DMS 273 treated with DMSO at 0.1 percent for 48 hours (cell line): ENCODE measurements at regions not wholly inside any gene's neighbourhood (a gene's known extent, or its start where the extent isn't known, plus 50 kb on each side); places are given as distances from the start of the nearest gene placed in this dataset.
"Not testable (repeated sequence)": the region's sequence is repeated elsewhere in the genome, so short reads cannot be mapped to it uniquely, and the experiment has no call there.

Source experiments
- DNase-seq: peaks from one replicate; lab custom pipeline; 2025; lab: John Stamatoyannopoulos, UW

DNA sequence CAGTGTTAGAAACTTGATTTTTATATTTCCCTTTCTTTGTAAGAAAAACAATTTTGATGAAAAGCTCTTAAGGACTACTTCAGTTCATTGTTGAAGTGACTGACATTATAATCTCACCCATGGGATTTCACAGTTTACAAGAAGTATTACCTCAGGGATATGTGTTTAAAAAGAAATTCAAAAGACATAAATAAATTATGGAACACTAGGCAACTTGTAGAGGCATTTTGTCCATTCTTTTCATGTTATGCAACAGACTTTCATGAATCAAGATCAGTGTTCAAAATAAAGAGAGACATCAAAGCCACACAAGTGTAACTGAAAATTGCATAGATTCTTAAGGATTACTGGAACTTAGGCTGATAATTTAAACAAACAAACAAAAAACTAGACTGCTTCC lies 196.8 kb upstream of the AGTR1 start:
- no peak for DNase-seq

DNA sequence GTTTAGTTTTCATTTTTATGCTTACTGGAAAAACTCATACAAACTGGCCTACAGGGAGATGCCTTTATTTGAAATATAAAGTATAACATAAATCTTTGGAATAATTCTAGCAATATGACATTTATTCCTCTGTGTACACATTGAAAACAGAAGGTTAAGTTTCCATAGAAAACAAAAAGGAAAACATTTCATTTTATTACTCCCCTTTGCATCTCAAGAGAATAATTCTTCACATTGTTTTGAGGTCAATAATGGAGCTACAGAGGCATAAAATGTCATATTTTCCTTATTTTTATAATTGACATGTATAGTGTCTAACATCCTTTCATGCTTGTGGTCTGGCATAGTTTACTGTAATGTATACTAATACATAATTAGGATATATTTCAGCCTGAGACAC lies 187.6 kb upstream of the AGTR1 start:
- DNase-seq: no peak

- no peak for DNase-seq
These were observed 187.1 kb upstream of the AGTR1 start for GRCh38 chr3:148510561-148510960.

GRCh38 chr3:148512648-148513047 lies 185.1 kb upstream of the AGTR1 start:
- no peak for DNase-seq

DNA sequence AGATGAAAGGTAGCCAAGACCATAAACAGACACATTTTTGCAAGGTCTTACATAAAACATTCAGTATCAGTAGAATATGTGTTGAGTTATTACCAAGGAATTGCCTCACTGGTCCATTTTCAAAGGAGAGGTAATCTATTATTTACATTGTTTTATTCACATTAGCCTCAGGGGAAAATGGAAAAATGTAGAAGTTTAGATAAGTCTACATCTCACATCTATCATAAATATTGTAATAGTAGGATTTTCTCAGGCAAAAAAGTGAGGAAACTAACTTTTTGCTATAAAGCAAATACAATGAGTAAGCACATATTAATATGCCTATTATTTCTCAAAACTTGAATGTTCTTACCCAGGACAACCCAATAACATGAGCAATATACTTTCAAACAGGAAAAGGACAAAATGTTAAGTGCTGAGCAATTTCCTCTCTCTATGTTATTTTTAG lies 184.6 kb upstream of the AGTR1 start:
- DNase-seq: no peak

DNA sequence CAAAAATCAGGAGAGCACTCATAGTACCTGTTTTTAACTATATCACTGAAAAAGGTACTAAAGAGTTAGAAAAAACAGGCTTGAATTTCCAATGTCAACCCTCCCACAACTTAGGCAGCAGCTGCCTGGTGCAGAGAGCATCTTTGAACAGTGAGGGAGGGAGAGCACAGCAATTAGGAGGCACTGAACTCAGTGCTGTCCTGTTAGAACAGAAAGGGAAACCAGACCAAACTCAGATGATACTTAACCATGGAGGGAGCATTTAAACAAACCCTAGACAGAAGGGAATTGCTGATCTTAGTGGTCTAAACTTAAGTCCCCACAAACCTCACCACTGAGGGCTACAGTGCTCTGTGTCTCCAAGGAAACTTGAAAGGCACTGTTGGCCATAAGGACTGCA lies 179.2 kb upstream of the AGTR1 start:
- DNase-seq: no peak

DNA sequence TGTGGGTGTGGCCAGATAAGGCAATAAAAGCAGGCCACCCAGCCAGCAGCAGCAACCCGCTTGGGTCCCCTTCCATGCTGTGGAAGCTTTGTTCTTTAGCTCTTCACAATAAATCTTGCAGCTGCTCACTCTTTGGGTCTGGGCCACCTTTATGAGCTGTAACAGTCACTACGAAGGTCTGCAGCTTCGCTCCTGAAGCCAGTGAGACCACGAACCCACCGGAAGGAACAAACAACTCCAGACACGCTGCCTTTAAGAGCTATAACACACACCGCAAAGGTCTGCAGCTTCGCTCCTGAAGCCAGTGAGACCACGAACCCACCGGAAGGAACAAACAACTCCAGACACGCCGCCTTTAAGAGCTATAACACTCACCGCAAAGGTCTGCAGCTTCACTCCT lies 172.1 kb upstream of the AGTR1 start:
- DNase-seq: not testable (repeated sequence)

DNA sequence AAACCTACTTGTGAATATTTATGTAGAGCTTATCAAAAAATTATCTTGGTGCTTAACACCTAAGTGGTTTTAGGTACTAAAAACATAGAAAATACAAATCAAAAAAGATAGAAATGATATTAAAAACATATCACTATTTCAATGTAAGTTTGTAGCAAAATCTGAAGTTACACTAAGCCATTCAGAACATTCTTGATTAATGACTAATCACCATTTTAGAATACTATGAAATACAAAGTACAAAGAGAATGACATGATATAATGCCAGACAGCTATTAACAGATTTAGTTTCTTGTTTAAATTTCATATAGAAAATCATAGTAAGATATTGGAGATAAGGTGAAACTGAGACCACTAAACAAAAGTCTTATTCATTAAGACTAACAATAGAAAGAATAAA lies 169.7 kb upstream of the AGTR1 start:
- DNase-seq: no peak

GRCh38 chr3:148531836-148532235 lies 165.9 kb upstream of the AGTR1 start:
- no peak for DNase-seq

DNA sequence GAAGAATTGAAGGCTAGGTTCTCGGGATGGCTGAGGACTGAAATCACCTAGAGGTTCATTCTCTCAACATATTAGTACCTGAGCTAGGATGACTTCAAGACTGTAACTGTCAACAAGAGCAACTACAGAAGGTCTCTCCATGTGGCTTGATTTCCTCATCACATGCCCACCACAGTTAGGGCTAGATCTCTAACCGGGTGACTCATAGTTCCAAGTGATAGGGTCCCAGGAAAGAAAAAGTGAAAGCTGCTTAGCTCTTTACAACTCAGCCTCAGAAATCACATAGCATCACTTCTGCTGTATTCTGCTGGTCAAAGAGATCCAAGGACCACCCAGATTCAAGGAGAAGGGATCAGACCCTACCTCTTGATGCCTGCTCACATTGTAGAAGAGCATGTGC lies 165.4 kb upstream of the AGTR1 start:
- DNase-seq: no peak

- no peak for DNase-seq
These were observed 164.9 kb upstream of the AGTR1 start for GRCh38 chr3:148532774-148533173.

DNA sequence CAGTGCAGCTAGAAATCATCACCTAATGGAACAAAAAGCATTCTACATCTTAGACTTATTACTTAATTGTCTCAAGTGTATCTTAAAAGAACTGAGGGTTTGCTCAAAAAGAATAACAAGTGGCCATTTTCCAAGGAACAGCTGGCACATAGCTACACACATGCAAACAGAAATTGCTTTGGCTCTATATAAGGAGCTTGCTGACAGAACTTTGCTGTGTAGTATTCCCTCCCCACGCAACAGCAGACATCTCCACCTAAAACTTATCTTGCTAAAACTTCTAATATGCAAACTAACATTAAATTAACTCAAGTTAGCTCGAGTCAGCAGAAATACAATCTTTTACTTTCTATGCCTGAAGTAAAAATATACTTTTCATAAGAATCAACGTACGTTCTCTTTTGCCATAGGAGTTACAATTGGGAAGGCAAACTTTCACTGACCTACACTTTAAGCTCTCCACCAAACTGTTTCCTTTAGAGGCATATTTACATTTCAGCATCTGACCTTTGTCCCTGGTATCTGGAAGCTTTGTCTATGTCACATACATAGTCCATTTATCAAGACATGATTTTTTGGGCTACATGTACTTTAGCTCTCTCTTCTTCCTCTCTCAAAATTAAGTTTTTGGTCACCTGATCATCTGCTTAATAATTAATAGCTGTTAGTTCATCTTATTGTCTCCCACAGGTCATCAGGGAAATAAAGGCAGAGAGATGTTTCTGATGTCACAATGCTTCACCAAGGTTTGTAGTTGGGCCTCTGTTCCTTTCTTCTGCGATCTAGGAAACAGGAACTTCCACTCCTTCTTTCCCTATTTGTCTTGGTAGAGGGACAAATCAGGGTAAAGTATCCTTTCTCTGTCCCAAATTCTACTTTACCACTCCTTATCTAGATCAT lies 163.4 kb upstream of the AGTR1 start:
- no peak for DNase-seq

GRCh38 chr3:148535001-148535400 lies 162.7 kb upstream of the AGTR1 start:
- DNase-seq: no peak

DNA sequence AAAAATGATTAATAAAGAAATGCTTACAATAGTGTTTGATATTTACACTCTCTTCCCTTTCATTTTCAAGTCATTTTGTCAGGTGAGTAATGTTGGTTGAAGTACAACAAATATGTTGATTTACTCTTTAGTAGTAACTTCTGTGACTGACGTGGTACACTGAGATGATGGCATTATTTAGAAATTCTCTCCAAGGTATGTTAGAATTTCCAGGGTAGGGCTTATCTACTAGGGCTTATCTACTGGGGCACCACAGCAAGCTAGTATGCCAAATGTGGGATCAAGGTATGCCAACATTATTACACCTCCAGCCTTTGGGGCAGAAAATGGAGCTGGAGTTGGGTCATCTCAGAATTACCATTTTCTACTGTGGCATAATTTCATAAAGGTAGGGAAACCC lies 157.4 kb upstream of the AGTR1 start:
- no peak for DNase-seq

DNA sequence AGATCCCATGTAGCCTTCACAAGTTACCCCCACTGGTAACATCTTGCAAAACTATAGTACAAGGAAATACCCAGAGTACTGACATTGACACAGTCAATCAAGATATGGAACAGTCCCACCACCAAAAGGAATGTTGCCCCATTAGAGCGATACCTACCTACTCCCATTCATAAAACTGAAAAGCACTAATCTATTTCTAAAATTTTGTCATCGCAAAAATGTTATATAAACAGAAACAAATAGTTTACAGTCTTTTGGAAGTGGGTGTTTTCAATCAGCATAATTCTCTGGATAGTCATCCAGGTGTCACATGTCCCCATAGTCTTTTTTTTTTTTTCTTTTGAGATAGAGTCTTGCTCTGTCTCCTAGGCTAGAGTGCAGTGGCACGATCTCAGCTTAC lies 156.9 kb upstream of the AGTR1 start:
- DNase-seq: no peak

- no peak for DNase-seq
These were observed 150.7 kb upstream of the AGTR1 start for GRCh38 chr3:148546959-148547358.

DNA sequence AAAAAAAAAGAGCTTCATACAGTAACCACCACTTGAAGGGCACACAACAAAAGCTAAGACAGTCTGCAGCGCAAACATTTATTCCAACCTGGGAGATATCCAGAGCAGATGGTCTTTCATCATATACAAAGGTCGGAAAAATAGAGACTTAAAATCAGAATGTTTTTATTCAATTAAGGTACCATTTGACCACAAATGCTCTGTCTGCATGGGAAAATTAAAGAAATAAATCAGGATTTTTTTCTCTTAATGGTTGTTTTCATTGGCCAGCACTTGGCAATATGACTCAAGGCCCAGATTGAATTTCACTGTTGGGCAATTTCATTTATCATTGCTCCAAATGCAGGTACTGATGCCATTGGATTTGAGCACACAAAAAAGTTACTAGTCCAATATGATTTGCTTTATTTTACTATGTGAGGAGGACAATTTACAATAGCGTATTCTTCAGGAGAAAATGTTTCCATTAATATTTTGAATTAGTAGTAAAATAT lies 145.9 kb upstream of the AGTR1 start:
- DNase-seq: no peak

DNA sequence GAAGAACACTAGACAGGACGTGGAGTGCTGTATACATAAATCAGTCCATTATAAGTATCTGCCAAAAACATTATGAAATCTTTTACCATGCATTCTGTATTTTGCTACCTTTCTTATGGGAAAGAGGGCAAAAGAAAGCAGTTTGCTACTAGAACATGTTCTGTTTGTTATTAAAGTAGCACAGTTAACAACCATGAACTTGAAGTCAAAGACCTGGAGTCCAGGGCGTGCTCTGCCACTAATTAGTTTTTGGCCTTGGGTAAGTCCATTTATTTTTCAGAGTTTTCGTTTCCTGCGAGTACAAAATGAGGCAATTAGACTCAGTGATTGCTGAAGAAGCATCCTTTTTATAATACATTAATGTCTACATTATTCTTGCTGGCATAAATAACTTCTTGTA lies 143.3 kb upstream of the AGTR1 start:
- no peak for DNase-seq

DNA sequence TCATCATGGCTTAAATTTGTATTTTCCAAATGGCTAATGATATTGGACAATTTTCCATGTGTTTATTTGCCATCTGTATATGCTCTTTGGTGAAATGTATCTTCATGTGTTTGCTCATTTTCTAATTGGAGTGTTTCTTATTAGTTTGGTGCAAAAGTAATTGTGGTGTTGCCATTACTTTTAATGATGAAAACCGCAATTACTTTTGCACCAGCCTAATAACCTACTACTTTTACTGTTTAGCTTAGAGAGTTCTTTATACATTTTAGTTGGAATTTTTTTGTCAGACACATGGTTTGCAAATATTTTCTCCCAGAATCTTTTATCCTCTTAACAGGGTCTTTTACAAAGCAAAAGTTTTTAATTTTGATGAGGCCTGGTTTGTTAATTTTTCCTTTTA lies 141.0 kb upstream of the AGTR1 start:
- no peak for DNase-seq

GRCh38 chr3:148577579-148577978 lies 120.1 kb upstream of the AGTR1 start:
- DNase-seq: not testable (repeated sequence)

DNA sequence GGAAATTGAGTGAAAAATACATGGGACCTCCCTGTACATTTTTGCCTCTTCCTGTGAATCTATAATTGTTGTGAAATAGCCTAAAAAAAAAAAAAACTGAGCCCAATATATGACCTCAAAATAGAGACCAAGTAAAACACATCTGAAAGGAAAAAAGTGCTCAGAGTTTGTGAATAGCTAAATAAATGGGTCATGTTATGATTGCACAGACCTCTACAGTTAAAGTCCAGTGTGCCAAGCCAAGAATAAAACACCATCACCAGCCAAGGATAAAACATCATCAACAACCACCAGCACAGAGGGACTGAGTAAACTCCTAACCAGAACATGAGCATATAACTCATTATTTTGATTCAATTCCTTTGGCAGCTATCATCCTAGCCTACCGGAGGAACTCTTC lies 115.6 kb upstream of the AGTR1 start:
- DNase-seq: no peak

DNA sequence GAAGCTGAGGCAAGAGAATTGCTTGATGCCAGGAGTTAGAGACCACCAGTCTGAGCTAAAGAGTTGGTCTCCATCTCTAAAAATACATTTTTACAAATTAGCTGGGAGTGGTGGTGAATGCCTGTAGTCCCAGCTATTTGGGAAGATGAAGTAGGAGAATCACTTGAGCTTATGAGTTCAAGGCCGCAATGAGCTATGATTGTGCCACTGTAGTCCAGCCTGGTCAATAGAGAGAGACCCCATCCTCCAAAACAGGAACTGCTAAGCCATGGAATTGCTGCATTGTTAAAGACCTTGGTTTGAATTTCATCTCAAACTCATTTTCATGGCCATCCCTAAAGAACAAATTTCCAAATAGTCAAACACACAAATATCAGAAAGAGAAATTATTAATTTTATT lies 113.9 kb upstream of the AGTR1 start:
- DNase-seq: no peak

GRCh38 chr3:148584438-148584837 lies 113.3 kb upstream of the AGTR1 start:
- no peak for DNase-seq
